GM12878 (cell line): ENCODE measurements at regions not wholly inside any gene's neighbourhood (a gene's known extent, or its start where the extent isn't known, plus 50 kb on each side); places are given as distances from the start of the nearest gene placed in this dataset.

Source experiments
- CREM ChIP-seq: IDR thresholded peaks from 2 replicates; pipeline ENCODE4 v1.6.1; 2014; ENCODE audit warnings: antibody characterized with exemption, low read depth
- HDAC6 ChIP-seq: fragments of 200-600 bp; sonication (generic); IDR thresholded peaks from one replicate; pipeline ENCODE4 v1.8.0; 2017; ENCODE audit warnings: antibody characterized with exemption; ENCODE audit not compliant: unreplicated experiment
- JUNB ChIP-seq: IDR thresholded peaks from 2 replicates; pipeline ENCODE4 v1.6.1; 2016; ENCODE audit warnings: antibody characterized with exemption, mild to moderate bottlenecking
- JUND ChIP-seq: IDR thresholded peaks from 2 replicates; pipeline ENCODE4 v1.6.1; 2012; ENCODE audit warnings: low read depth, mild to moderate bottlenecking, low read length, improper control_type of control experiment, moderate library complexity
- NRF1 ChIP-seq: conservative IDR thresholded peaks from 2 replicates; pipeline ENCODE4 v1.6.1; 2011; ENCODE audit warnings: mild to moderate bottlenecking, low read depth, low read length, improper control_type of control experiment
- PAX8 ChIP-seq: fragments of 450-650 bp; IDR thresholded peaks from 2 replicates; pipeline ENCODE4 v1.6.1; 2017; ENCODE audit warnings: mild to moderate bottlenecking, moderate library complexity
- POLR2A ChIP-seq: IDR thresholded peaks from 2 replicates; pipeline ENCODE4 v1.6.1; 2011; ENCODE audit warnings: low read depth, mild to moderate bottlenecking, low read length
- POU2F2 ChIP-seq: IDR thresholded peaks from 3 replicates; pipeline ENCODE4 v1.6.1; 2011; ENCODE audit warnings: low read depth, mild to moderate bottlenecking, low read length, borderline replicate concordance
- TARDBP ChIP-seq: IDR thresholded peaks from 2 replicates; pipeline ENCODE4 v1.6.1; 2016; ENCODE audit warnings: borderline replicate concordance
- ZZZ3 ChIP-seq: IDR thresholded peaks from 2 replicates; pipeline ENCODE4 v1.6.1; 2011; ENCODE audit warnings: low read depth; ENCODE audit not compliant: control insufficient read depth, insufficient read length
- TF ChIP-seq, protein P1 (sequence below), 3 experiments: IDR thresholded peaks in 2 of 3; conservative IDR thresholded peaks in 1 of 3; 2 replicates each; pipeline ENCODE4 v1.5.1; 2011; ENCODE audit warnings: low read depth in 3 of 3, low read length in 3 of 3, mild to moderate bottlenecking in 3 of 3, control low read depth in 2 of 3, moderate library complexity in 2 of 3, inconsistent platforms in 1 of 3, mixed read lengths in 1 of 3; ENCODE audit not compliant: control insufficient read depth in 2 of 3, insufficient read depth in 1 of 3; ENCODE audit errors: extremely low read depth in 1 of 3
- TF ChIP-seq, protein P2 (sequence below): IDR thresholded peaks from 2 replicates; pipeline ENCODE4 v1.6.1; 2012; ENCODE audit warnings: improper control_type of control experiment, low read depth, low read length; ENCODE audit not compliant: insufficient replicate concordance
- TF ChIP-seq, protein P3 (sequence below): IDR thresholded peaks from 2 replicates; pipeline ENCODE4 v1.6.1; 2012; ENCODE audit warnings: mild to moderate bottlenecking, low read depth, low read length

DNA sequence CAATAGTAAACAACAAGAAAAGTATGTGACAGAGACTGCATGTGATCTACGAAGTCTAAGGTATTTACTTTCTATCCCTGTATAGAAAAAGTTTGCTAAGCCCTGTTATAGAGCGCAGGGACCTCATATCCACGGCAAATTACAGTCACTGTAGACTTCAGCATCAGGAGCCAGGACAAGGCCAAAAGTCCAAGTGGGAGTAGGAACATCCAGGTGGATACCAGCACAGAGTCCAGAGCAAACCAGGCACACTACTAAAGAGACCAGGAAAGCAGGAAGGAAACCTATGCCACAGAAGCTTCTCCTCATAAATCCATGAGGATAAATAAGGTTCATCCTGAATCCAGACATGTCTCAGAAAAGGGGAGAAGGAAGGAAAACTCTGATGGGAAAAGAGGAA is 342.2 kb upstream of the HTR2A start:
- TF ChIP-seq HDAC6, result no peak
- no peak for TF ChIP-seq POLR2A
- TF ChIP-seq PAX8, result no peak
- TF ChIP-seq ZZZ3, result no peak
- TF ChIP-seq JUND, result no peak
- TF ChIP-seq, protein P1, sequence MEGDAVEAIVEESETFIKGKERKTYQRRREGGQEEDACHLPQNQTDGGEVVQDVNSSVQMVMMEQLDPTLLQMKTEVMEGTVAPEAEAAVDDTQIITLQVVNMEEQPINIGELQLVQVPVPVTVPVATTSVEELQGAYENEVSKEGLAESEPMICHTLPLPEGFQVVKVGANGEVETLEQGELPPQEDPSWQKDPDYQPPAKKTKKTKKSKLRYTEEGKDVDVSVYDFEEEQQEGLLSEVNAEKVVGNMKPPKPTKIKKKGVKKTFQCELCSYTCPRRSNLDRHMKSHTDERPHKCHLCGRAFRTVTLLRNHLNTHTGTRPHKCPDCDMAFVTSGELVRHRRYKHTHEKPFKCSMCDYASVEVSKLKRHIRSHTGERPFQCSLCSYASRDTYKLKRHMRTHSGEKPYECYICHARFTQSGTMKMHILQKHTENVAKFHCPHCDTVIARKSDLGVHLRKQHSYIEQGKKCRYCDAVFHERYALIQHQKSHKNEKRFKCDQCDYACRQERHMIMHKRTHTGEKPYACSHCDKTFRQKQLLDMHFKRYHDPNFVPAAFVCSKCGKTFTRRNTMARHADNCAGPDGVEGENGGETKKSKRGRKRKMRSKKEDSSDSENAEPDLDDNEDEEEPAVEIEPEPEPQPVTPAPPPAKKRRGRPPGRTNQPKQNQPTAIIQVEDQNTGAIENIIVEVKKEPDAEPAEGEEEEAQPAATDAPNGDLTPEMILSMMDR (IDR thresholded peaks at IDR 0.05 in 2 of 3, conservative IDR thresholded peaks at IDR 0.05 in 1 of 3; ENCODE audit: control insufficient read depth in 2 of 3, extremely low read depth in 1 of 3, insufficient read depth in 1 of 3, low read depth in 3 of 3, low read length in 3 of 3), result no peak
- TF ChIP-seq, protein P2, sequence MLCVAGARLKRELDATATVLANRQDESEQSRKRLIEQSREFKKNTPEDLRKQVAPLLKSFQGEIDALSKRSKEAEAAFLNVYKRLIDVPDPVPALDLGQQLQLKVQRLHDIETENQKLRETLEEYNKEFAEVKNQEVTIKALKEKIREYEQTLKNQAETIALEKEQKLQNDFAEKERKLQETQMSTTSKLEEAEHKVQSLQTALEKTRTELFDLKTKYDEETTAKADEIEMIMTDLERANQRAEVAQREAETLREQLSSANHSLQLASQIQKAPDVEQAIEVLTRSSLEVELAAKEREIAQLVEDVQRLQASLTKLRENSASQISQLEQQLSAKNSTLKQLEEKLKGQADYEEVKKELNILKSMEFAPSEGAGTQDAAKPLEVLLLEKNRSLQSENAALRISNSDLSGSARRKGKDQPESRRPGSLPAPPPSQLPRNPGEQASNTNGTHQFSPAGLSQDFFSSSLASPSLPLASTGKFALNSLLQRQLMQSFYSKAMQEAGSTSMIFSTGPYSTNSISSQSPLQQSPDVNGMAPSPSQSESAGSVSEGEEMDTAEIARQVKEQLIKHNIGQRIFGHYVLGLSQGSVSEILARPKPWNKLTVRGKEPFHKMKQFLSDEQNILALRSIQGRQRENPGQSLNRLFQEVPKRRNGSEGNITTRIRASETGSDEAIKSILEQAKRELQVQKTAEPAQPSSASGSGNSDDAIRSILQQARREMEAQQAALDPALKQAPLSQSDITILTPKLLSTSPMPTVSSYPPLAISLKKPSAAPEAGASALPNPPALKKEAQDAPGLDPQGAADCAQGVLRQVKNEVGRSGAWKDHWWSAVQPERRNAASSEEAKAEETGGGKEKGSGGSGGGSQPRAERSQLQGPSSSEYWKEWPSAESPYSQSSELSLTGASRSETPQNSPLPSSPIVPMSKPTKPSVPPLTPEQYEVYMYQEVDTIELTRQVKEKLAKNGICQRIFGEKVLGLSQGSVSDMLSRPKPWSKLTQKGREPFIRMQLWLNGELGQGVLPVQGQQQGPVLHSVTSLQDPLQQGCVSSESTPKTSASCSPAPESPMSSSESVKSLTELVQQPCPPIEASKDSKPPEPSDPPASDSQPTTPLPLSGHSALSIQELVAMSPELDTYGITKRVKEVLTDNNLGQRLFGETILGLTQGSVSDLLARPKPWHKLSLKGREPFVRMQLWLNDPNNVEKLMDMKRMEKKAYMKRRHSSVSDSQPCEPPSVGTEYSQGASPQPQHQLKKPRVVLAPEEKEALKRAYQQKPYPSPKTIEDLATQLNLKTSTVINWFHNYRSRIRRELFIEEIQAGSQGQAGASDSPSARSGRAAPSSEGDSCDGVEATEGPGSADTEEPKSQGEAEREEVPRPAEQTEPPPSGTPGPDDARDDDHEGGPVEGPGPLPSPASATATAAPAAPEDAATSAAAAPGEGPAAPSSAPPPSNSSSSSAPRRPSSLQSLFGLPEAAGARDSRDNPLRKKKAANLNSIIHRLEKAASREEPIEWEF, result no peak
- TF ChIP-seq CREM, result no peak
- TF ChIP-seq JUNB, result no peak
- TF ChIP-seq TARDBP, result no peak
- no peak for TF ChIP-seq NRF1
- TF ChIP-seq, protein P3, sequence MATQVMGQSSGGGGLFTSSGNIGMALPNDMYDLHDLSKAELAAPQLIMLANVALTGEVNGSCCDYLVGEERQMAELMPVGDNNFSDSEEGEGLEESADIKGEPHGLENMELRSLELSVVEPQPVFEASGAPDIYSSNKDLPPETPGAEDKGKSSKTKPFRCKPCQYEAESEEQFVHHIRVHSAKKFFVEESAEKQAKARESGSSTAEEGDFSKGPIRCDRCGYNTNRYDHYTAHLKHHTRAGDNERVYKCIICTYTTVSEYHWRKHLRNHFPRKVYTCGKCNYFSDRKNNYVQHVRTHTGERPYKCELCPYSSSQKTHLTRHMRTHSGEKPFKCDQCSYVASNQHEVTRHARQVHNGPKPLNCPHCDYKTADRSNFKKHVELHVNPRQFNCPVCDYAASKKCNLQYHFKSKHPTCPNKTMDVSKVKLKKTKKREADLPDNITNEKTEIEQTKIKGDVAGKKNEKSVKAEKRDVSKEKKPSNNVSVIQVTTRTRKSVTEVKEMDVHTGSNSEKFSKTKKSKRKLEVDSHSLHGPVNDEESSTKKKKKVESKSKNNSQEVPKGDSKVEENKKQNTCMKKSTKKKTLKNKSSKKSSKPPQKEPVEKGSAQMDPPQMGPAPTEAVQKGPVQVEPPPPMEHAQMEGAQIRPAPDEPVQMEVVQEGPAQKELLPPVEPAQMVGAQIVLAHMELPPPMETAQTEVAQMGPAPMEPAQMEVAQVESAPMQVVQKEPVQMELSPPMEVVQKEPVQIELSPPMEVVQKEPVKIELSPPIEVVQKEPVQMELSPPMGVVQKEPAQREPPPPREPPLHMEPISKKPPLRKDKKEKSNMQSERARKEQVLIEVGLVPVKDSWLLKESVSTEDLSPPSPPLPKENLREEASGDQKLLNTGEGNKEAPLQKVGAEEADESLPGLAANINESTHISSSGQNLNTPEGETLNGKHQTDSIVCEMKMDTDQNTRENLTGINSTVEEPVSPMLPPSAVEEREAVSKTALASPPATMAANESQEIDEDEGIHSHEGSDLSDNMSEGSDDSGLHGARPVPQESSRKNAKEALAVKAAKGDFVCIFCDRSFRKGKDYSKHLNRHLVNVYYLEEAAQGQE, result no peak
- TF ChIP-seq POU2F2, result no peak
